IPS-15b (cell line): ENCODE measurements at regions not wholly inside any gene's neighbourhood (a gene's known extent, or its start where the extent isn't known, plus 50 kb on each side); places are given as distances from the start of the nearest gene placed in this dataset.

ENCODE experiments used
- H3K27me3 ChIP-seq: one replicate; pipeline ENCODE4 v1.6.1; 2013; ENCODE audit warnings: low read length; ENCODE audit not compliant: control insufficient read depth, insufficient read depth
- H3K36me3 ChIP-seq: one replicate; pipeline ENCODE4 v1.6.1; 2013; ENCODE audit warnings: low read length; ENCODE audit not compliant: control insufficient read depth, insufficient read depth
- H3K4me1 ChIP-seq: one replicate; pipeline ENCODE4 v1.6.1; 2013; ENCODE audit warnings: mild to moderate bottlenecking, low read length; ENCODE audit not compliant: control insufficient read depth, insufficient read depth
- H3K4me3 ChIP-seq: one replicate; pipeline ENCODE4 v1.5.1; 2013; ENCODE audit warnings: low read depth, low read length
- H3K9ac ChIP-seq: one replicate; pipeline ENCODE4 v1.6.1; 2013; ENCODE audit warnings: low read depth, mild to moderate bottlenecking, low read length
- H3K9me3 ChIP-seq: one replicate; pipeline ENCODE4 v1.6.1; 2013; ENCODE audit warnings: mild to moderate bottlenecking, low read length; ENCODE audit not compliant: control insufficient read depth, insufficient read depth

DNA sequence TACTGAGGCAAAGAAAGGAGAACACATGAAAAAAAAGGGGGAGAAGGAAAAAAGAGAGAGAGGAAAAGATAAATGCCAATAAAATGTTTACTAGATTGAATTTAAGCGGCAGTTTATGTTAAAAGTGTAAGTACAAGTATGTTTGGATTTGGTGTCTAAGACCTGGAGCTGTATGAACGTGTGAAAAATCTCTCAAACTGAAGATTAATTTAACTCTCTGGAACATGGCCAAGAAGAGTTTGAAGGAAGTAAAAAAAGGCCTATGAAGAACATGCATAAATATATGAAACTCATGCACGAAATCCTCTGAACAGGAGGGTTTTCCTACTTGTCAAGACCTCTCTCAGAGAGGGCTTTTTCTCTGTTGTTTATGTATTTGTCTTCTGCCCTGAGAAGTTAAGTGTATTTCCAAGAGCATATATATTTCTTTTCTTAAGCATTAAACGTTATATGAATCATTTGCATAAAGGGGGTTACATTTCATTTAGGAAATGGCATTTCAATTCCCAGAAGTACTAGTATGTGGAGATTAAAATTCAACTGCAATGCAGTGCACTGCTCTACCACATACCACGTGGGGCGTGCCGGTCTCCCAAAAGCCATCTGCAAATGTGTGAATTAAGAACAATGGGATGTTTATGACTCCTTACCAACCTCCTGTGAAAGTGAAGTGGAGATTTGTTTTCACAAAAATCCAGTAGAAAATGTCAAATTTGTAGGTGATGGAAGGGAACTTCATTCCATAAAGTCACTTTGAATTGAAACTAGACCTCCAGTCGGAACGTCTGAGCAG is 281.1 kb upstream of the TRIB2 start:
- Histone ChIP-seq H3K9me3 (no peaks in the 10 kb centered on the region), H3K9ac (no peak overlapping the region), H3K4me3 (no peak overlapping the region), H3K27me3 (no peaks in the 10 kb centered on the region), H3K36me3 (no peaks in the 10 kb centered on the region), H3K4me1 (no peaks in the 10 kb centered on the region)

GRCh38 chr2:12436483-12436882 is 280.3 kb upstream of the TRIB2 start:
- Histone ChIP-seq H3K9me3 (no peaks in the 10 kb centered on the region), H3K4me1 (no peaks in the 10 kb centered on the region), H3K27me3 (no peaks in the 10 kb centered on the region), H3K9ac (no peak overlapping the region), H3K36me3 (no peaks in the 10 kb centered on the region), H3K4me3 (no peak overlapping the region)

- Histone ChIP-seq H3K9ac (no peak overlapping the region), H3K4me3 (no peak overlapping the region), H3K36me3 (no peaks in the 10 kb centered on the region), H3K9me3 (no peaks in the 10 kb centered on the region), H3K4me1 (no peaks in the 10 kb centered on the region), H3K27me3 (no peaks in the 10 kb centered on the region)
Observed at GRCh38 chr2:12436935-12437561, 279.7 kb upstream of the TRIB2 start.

DNA sequence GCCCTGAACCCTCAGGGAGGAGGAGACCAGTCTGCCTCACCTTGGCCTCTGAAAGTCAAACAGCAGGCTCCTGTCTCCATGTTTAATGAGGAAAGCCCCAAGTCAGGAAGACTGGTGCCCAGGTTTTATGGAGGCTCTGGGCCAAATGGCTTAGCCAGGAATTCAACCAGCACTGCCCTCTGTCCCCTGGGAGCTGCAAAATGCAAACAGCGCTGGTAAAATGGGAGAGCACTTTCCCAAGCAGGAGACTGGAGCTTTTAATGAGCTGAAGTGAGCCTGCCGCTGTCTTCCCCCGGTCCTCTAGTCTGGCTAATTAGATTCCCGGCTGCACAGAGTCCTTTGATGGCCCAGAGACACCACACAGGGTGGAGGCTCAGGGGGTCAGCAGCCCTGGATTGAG is 276.0 kb upstream of the TRIB2 start:
- Histone ChIP-seq H3K9ac (no peak overlapping the region), H3K4me3 (no peak overlapping the region), H3K36me3 (no peaks in the 10 kb centered on the region), H3K27me3 (no peaks in the 10 kb centered on the region), H3K9me3 (no peaks in the 10 kb centered on the region), H3K4me1 (no peaks in the 10 kb centered on the region)

GRCh38 chr2:12441750-12442475 is 274.8 kb upstream of the TRIB2 start:
- H3K27me3 ChIP-seq, result no peaks in the 10 kb centered on the region
- no peaks in the 10 kb centered on the region for H3K36me3 ChIP-seq
- no peak overlapping the region for H3K4me3 ChIP-seq
- no peaks in the 10 kb centered on the region for H3K4me1 ChIP-seq
- H3K9me3 ChIP-seq, result no peaks in the 10 kb centered on the region
- H3K9ac ChIP-seq, result no peak overlapping the region

GRCh38 chr2:12442476-12442847 is 274.3 kb upstream of the TRIB2 start:
- no peak overlapping the region for H3K9ac ChIP-seq
- H3K4me3 ChIP-seq, result no peak overlapping the region
- no peaks in the 10 kb centered on the region for H3K36me3 ChIP-seq
- H3K4me1 ChIP-seq, result no peaks in the 10 kb centered on the region
- no peaks in the 10 kb centered on the region for H3K27me3 ChIP-seq
- H3K9me3 ChIP-seq, result no peaks in the 10 kb centered on the region

DNA sequence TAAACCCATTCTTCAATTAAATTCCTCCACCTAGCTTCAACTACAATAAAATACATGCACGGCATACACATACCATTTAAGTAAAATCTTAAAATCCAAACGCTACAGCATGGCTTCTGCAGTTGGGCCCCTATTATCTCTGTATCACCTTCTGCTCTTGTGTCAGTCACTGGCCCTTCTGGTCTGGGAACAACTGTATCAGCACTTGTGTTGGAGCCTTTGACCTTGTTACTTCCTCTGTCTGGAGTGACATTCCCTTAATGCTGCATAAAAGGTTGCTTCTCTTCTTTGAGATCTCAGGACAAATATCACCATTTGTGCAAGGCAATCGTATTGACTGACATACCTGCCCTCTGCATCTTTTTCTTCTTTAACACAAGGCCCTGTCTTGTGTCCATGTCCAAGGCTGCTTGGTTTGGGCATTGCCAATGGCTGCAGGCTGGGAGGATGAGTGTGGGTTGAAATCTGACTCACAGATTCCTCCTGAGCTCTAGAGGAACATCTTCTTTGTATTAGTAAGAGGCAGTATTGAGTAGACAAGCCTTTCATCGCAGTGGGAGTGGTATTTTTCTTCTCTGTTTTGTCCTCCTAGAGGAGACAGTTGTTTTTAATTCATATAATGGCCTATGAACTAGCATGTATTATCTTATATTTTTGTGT is 267.8 kb upstream of the TRIB2 start:
- Histone ChIP-seq H3K9ac (no peak overlapping the region), H3K36me3 (no peaks in the 10 kb centered on the region), H3K9me3 (no peaks in the 10 kb centered on the region), H3K4me3 (no peak overlapping the region), H3K4me1 (no peaks in the 10 kb centered on the region), H3K27me3 (no peaks in the 10 kb centered on the region)

DNA sequence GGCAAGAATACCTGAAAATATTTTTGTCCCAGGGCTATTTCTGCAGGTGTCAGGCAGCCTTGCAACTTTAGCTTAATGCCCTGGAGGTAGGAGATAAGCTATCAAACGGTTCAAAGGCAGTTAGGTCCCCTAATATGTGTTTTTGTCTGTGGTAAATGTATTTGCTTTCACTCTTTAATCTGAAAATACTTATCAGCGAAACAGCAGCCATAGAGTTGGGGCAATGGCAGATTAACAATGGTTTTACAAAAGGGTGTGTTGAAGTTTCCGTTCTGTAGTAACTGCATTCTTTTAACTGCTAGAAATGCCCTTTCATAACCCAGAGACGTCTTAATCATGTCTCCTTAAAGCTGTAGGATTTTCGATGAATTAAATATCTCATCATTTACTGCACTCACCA is 265.0 kb upstream of the TRIB2 start:
- no peaks in the 10 kb centered on the region for H3K9me3 ChIP-seq
- H3K36me3 ChIP-seq, result no peaks in the 10 kb centered on the region
- no peak overlapping the region for H3K9ac ChIP-seq
- peaks cover 2% of the 10 kb centered on the region for H3K4me1 ChIP-seq
- H3K27me3 ChIP-seq, result no peaks in the 10 kb centered on the region
- H3K4me3 ChIP-seq, result no peak overlapping the region

DNA sequence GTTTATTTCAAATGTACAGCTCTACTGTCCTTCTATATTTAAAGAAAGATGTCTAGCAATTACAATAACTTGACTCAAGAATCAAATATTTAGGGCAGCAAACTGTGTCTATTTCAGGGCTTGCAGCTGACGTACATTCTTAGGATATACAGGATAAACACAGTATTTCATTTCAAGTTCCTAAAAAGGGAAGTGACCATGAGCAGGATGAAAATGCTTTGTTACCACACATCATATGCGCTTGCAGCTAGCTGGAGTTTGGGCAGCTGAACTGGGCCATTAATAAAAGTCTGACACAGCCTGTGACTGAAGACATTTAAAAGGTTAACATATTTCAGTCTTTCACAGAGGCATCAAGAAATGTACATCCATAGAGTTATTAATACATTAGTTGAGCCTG is 264.6 kb upstream of the TRIB2 start:
- no peaks in the 10 kb centered on the region for H3K36me3 ChIP-seq
- H3K4me3 ChIP-seq, result no peak overlapping the region
- no peak overlapping the region for H3K9ac ChIP-seq
- H3K9me3 ChIP-seq, result no peaks in the 10 kb centered on the region
- H3K27me3 ChIP-seq, result no peaks in the 10 kb centered on the region
- peaks cover 2% of the 10 kb centered on the region for H3K4me1 ChIP-seq

- H3K4me3 ChIP-seq, result no peak overlapping the region
- H3K9ac ChIP-seq, result no peak overlapping the region
- H3K36me3 ChIP-seq, result no peaks in the 10 kb centered on the region
- H3K4me1 ChIP-seq, result peaks cover 2% of the 10 kb centered on the region
- H3K27me3 ChIP-seq, result no peaks in the 10 kb centered on the region
- H3K9me3 ChIP-seq, result no peaks in the 10 kb centered on the region
Observed at GRCh38 chr2:12453731-12454130, 263.0 kb upstream of the TRIB2 start.

DNA sequence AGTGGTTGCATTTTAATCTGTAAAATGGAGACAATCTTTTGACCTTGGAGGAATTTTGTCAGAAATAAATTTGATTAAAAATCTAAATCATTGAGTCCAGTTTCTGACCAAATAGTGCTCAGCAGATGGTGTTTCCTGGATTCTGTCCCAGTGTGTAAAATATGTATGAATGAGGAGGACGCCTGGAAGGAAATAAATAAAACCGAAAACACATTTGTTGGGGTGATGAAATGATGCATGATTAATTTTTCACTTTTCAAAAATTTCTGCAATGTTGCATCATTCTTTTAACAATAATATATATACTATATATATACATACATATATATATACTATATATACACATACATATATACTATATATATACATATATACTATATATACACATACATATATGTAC is 261.1 kb upstream of the TRIB2 start:
- Histone ChIP-seq H3K9me3 (no peaks in the 10 kb centered on the region), H3K4me1 (peaks cover 2% of the 10 kb centered on the region), H3K27me3 (no peaks in the 10 kb centered on the region), H3K4me3 (no peak overlapping the region), H3K36me3 (no peaks in the 10 kb centered on the region), H3K9ac (no peak overlapping the region)
